ENCODE measurements at regions not wholly inside any gene's neighbourhood (a gene's known extent, or its start where the extent isn't known, plus 50 kb on each side); places are given as distances from the start of the nearest gene placed in this dataset.
A peak's percentile ranks its signal among the peaks of the same experiment; 100 is the strongest.

- DNase-seq (ENCODE audit: low read depth, low spot score): peak; percentile 26
- no peak for TF ChIP-seq MYC (IDR thresholded peaks at IDR 0.05; ENCODE audit: low read depth, low read length)
- TF ChIP-seq MAX (IDR thresholded peaks at IDR 0.05; ENCODE audit: insufficient read depth, insufficient read length): no peak
- peak; percentile 33 to 44 for TF ChIP-seq CTCF (IDR thresholded peaks at IDR 0.05; ENCODE audit: extremely low read depth in 1 of 2, insufficient read depth in 1 of 2, low read depth in 1 of 2, low read length in 2 of 2)
- TF ChIP-seq JUN (IDR thresholded peaks at IDR 0.05; ENCODE audit: borderline replicate concordance, insufficient read depth, insufficient read length, low read depth): no peak
- TF ChIP-seq POLR2A (IDR thresholded peaks at IDR 0.05; ENCODE audit: low read depth, low read length): no peak
- peak; percentile 43 for FAIRE-seq
These were observed 850.2 kb upstream of the NUDT12 start for GRCh38 chr5:104412649-104413240.

DNA sequence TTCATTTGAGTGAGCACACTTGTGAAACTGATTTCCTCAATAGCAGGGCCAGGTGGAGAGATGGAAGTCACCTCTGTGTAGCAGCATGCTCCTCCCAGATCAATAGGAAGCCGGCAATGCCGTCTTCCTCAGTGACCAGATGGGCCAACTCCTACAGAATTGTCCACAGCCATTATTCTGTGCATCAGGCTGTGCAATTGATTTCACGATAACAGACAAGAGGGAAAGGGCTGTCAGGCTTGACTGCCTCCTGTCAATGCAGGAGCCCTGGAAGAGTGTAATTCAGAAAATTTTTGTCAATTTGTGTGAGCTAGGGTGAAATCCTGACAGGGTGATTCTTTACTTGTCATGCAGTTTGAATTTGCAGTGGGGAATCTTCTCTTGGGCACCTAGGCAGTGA is 838.4 kb upstream of the NUDT12 start:
- TF ChIP-seq FOS (IDR thresholded peaks at IDR 0.05; ENCODE audit: borderline replicate concordance, insufficient read depth, low read length) (no peak), GATA2 (IDR thresholded peaks at IDR 0.05; ENCODE audit: insufficient read depth, insufficient read length, low read depth, low read length) (no peak), MAX (IDR thresholded peaks at IDR 0.05; ENCODE audit: insufficient read depth, insufficient read length) (no peak), MYC (IDR thresholded peaks at IDR 0.05; ENCODE audit: low read depth, low read length) (no peak), EZH2 (IDR thresholded peaks at IDR 0.05; ENCODE audit: borderline replicate concordance, low read depth, low read length, severe bottlenecking) (no peak), POLR2AphosphoS5 (IDR thresholded peaks at IDR 0.05; ENCODE audit: insufficient read depth, low read depth, low read length) (no peak), POLR2A (IDR thresholded peaks at IDR 0.05; ENCODE audit: low read depth, low read length) (no peak), CTCF (IDR thresholded peaks at IDR 0.05; ENCODE audit: extremely low read depth in 1 of 2, insufficient read depth in 1 of 2, low read depth in 1 of 2, low read length in 2 of 2) (no peak), JUN (IDR thresholded peaks at IDR 0.05; ENCODE audit: borderline replicate concordance, insufficient read depth, insufficient read length, low read depth) (no peak)
- intact Hi-C loops (cut with micrococcal nuclease) (no loop called here), dilution Hi-C loops (cut with MboI; ENCODE audit: extremely low pct_ligation_motif_present, low sequenced_read_pairs) (no loop called here)
- Histone ChIP-seq H3K79me2 (ENCODE audit: control insufficient read depth, insufficient read depth, low read length) (no peaks in the 10 kb centered on the region), H3K27ac (ENCODE audit: insufficient read depth, low read depth, low read length) (no peak overlapping the region), H3K27me3 (ENCODE audit: control insufficient read depth in 2 of 2, insufficient read depth in 2 of 2, low read length in 2 of 2) (no peaks in the 10 kb centered on the region), H3K4me3 (replicated peaks in 1 of 3; ENCODE audit: insufficient read depth in 1 of 3, low read depth in 1 of 3, low read length in 3 of 3) (no peak overlapping the region), H4K20me1 (replicated peaks; ENCODE audit: control insufficient read depth, extremely low read depth, insufficient read depth, low read length) (no peaks in the 10 kb centered on the region), H3K9ac (replicated peaks; ENCODE audit: extremely low read depth, insufficient read depth, low read length) (no peak overlapping the region), H3K36me3 (ENCODE audit: control insufficient read depth in 2 of 2, extremely low read depth in 1 of 2, insufficient read depth in 2 of 2, low read length in 2 of 2) (no peaks in the 10 kb centered on the region), H3K9me3 (replicated peaks; ENCODE audit: control insufficient read depth, insufficient read depth, low read length) (no peaks in the 10 kb centered on the region), H3K4me1 (ENCODE audit: control insufficient read depth, extremely low read depth, insufficient read depth, low read length) (no peaks in the 10 kb centered on the region), H2AFZ (ENCODE audit: low read depth, low read length) (no peak overlapping the region), H3K9me1 (replicated peaks; ENCODE audit: control insufficient read depth, extremely low read depth, insufficient read depth, low read length) (no peaks in the 10 kb centered on the region), H3K4me2 (ENCODE audit: insufficient read depth, low read length) (no peak overlapping the region)
- ChIA-PET CTCF (interaction anchor here (3.9 kb wide), 1 partner anchor 12 kb away, joined by 24 read pairs; no protein-coding TSS in a partner anchor), POLR2A (no interaction called here)
- no peak for FAIRE-seq
- DNase-seq (ENCODE audit: low read depth, low spot score): no peak
- no TSS peak for BruUV-seq (replicated peaks)

More at GRCh38 chr5:104412649-104413240, 850.2 kb upstream of the NUDT12 start:
- Histone ChIP-seq H3K4me2 (ENCODE audit: insufficient read depth, low read length) (no peak overlapping the region), H3K36me3 (ENCODE audit: control insufficient read depth in 2 of 2, extremely low read depth in 1 of 2, insufficient read depth in 2 of 2, low read length in 2 of 2) (no peaks in the 10 kb centered on the region), H3K27ac (ENCODE audit: insufficient read depth, low read depth, low read length) (no peak overlapping the region), H3K4me1 (ENCODE audit: control insufficient read depth, extremely low read depth, insufficient read depth, low read length) (no peaks in the 10 kb centered on the region), H3K9me3 (replicated peaks; ENCODE audit: control insufficient read depth, insufficient read depth, low read length) (no peaks in the 10 kb centered on the region), H3K9ac (replicated peaks; ENCODE audit: extremely low read depth, insufficient read depth, low read length) (no peak overlapping the region), H3K9me1 (replicated peaks; ENCODE audit: control insufficient read depth, extremely low read depth, insufficient read depth, low read length) (no peaks in the 10 kb centered on the region), H3K79me2 (ENCODE audit: control insufficient read depth, insufficient read depth, low read length) (no peaks in the 10 kb centered on the region), H4K20me1 (replicated peaks; ENCODE audit: control insufficient read depth, extremely low read depth, insufficient read depth, low read length) (no peaks in the 10 kb centered on the region), H3K4me3 (replicated peaks in 1 of 3; ENCODE audit: insufficient read depth in 1 of 3, low read depth in 1 of 3, low read length in 3 of 3) (no peak overlapping the region), H2AFZ (ENCODE audit: low read depth, low read length) (peak overlapping the region; percentile 20), H3K27me3 (ENCODE audit: control insufficient read depth in 2 of 2, insufficient read depth in 2 of 2, low read length in 2 of 2) (no peaks in the 10 kb centered on the region)
- intact Hi-C loops (cut with micrococcal nuclease): no loop called here
- ChIA-PET CTCF (interaction anchor here (0.7 to 3.0 kb wide), 24 partner anchors 9 to 1809 kb away, joined by 3 to 48 read pairs (median 4); no protein-coding TSS in a partner anchor), POLR2A (no interaction called here)
- no TSS peak for BruUV-seq (replicated peaks)
- dilution Hi-C loops (cut with MboI; ENCODE audit: extremely low pct_ligation_motif_present, low sequenced_read_pairs): no loop called here

Measured in endothelial cell of umbilical vein (primary cell).